Hepatic stellate cell (primary cell): ENCODE measurements at regions not wholly inside any gene's neighbourhood (a gene's known extent, or its start where the extent isn't known, plus 50 kb on each side); places are given as distances from the start of the nearest gene placed in this dataset.
A peak's percentile ranks its signal among the peaks of the same experiment; 100 is the strongest.
"Not testable (repeated sequence)": the region's sequence is repeated elsewhere in the genome, so short reads cannot be mapped to it uniquely, and the experiment has no call there.

Source experiments
- DNase-seq: peaks from one replicate; pipeline ENCODE4 v3.0.0; 2011; ENCODE audit warnings: low spot score

- no peak for DNase-seq
These were observed 50.6 kb upstream of the SLC44A3 start for GRCh38 chr1:94769551-94769950.

- no peak for DNase-seq
These were observed 52.1 kb upstream of the SLC44A3 start for GRCh38 chr1:94768036-94768435.

DNA sequence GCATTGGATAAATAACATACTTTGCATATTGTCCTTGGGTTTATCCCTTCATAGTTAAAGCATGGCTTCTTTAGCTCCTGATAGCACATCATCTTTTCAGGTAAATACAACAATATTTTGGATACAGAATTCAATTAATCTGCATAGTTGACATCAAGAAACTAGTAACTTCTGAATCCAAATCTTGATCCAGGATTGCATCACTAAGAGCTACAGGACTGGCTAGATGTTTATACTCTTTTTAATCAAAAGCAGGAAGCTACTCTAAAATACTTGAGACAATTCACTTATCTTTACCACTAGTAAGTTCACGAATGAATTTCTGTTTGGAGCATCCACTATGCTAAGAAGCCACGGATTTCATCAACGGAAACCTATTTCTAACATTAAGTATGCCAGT, 54.2 kb upstream of the SLC44A3 start:
- DNase-seq: no peak

DNA sequence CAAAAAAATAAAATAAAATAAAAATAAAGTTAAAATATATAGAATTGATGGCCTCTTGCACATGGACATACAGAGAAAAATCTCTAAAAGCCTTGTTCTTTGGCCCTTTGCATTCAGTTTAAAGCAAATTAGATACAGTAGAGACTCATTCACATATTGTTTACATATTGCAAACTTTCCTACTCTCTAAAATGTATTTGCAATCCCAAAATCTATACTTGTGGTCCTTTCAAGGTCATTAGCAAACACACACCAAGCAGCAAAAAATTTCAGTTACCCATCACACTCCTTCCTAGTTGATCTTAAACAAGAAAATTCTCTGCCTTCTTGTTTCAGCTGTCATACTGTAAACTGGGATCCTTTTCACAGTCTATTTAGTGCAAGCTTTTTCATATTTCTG, 61.0 kb upstream of the SLC44A3 start:
- DNase-seq: no peak

GRCh38 chr1:94757931-94758330, 62.2 kb upstream of the SLC44A3 start:
- DNase-seq: peak; percentile 70

DNA sequence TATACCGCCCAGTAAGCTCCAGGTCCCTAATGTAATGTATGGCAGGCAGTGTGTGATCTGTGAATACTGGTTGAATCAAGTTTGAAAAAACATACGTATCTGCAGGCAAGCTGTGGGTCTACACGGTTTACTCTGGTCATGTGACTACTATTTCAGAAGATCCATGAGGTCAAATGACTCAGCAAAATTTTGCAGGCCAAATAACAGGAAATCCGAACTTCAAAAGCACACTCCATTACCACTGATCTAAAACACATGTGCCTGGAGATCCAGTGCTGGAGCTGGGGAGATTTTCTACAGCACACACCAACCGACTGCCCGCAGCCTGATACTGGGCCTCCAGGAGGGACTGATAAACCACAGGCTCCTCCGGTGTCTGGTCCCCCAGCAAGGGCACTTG, 64.5 kb upstream of the SLC44A3 start:
- peak; percentile 44 for DNase-seq

DNA sequence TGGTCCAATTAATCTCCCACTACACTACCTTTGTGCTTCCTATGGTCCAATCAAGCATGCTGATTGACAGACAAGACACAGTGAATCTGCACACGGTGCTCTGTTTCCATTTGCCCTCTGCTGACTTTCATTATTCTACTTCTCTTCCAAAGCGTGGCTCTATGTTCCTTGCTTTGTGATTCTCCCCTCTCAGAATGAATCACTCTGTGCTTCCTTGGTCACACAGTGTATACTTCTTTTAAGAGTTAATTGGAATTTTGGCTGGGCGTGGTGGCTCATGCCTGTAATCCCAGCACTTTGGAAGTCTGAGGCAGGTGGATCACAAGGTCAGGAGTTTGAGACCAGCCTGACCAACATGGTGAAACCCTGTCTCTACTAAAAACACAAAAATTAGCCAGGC, 65.1 kb upstream of the SLC44A3 start:
- DNase-seq: not testable (repeated sequence)

DNA sequence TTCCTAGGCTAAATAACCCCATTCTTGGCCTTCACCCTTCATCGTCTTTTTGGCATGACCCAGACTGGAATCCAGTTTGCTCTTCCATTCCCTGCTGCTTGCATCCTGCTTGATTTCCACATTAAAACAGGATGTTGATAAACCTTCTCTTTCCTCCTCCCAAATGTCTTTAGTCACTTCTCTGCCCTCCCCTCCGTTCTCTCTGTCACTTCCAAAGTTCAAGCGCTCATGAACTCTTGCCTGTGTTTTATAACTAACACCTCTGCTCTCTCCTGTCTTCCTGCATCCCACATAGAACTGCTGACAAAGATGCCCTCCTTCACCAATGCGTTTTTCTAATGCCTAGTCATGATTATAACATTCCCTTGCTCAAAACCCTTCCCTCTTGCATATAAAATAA, 65.6 kb upstream of the SLC44A3 start:
- no peak for DNase-seq

DNA sequence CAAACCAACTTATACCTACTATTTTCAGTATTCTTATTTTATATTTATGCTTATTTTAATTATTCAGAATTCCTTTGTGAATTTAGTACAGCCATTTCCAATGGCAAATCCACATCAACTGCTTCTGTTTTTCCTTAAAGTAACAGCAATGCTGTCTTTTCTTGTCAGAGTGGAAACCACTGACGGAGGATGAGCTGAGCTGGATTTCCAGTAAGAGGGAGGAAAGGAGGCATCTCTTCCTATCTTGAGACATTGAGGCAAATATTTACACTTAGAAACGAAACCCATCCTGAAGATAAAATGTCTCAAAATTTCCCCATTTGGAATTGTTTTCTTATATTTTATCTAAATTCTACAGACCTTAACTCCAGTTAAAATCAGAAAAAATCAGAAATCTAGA, 66.1 kb upstream of the SLC44A3 start:
- DNase-seq: no peak

DNA sequence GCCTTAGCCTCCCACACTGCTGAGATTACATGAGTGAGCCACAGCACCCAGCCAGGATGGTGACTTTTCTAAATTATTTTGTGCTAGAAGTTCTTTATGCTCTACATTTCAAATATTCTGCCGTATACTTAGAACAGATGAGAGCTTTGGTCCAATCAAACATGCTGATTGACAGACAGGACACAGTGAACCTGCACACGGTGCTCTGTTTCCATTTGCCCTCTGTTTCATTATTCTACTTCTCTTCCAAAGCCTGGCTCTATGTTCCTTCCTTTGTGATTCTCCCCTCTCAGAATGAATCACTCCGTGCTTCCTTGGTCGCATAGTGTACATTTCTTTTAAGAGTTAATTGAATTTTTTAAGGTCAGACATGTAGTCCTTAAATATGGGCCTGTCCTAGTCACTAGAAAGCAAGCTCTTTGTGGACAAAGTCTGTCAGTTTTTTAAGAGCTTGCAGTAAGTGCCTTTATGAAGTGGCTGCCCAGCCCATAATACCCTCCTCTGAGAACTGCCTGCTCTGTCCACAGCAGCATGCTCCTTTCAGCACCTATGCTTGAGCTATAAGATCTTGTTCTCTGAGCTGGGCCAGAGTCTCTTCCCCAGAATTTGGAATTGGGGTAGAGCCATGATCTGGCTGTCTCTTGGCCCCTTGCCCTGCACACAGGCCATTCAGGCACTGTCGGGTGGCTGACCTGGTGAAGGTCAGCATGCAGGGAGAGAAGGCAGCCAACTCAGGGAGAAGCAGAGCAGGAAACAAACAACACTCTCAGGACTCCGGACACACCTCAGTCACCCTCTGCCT, 66.8 kb upstream of the SLC44A3 start:
- no peak for DNase-seq

- DNase-seq: not testable (repeated sequence)
These were observed 68.7 kb upstream of the SLC44A3 start for GRCh38 chr1:94751483-94751882.

- DNase-seq: no peak
These were observed 73.3 kb upstream of the SLC44A3 start for GRCh38 chr1:94746635-94747525.

GRCh38 chr1:94745742-94746141, 74.4 kb upstream of the SLC44A3 start:
- no peak for DNase-seq

GRCh38 chr1:94743862-94744261, 76.3 kb upstream of the SLC44A3 start:
- no peak for DNase-seq

DNA sequence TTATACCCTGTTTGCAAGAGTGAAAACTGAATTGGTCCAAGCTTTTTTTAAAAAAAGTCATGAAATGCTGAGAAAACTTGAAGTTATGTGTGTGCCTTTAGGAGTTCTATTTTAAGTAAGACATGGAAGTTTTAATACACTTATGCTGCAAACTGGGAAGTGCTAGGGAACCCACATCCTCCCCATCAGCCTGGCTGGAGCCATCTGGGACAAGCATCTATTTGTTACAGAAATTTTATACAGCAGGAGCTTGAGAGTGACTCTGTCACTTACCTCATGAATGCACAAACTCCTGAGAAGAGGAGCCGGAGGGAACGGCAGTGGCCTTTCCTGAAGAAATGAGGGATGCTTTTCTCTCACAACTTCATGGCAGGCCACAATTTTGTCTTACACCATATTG, 78.2 kb upstream of the SLC44A3 start:
- no peak for DNase-seq

- DNase-seq: no peak
These were observed 78.6 kb upstream of the SLC44A3 start for GRCh38 chr1:94741510-94741909.

DNA sequence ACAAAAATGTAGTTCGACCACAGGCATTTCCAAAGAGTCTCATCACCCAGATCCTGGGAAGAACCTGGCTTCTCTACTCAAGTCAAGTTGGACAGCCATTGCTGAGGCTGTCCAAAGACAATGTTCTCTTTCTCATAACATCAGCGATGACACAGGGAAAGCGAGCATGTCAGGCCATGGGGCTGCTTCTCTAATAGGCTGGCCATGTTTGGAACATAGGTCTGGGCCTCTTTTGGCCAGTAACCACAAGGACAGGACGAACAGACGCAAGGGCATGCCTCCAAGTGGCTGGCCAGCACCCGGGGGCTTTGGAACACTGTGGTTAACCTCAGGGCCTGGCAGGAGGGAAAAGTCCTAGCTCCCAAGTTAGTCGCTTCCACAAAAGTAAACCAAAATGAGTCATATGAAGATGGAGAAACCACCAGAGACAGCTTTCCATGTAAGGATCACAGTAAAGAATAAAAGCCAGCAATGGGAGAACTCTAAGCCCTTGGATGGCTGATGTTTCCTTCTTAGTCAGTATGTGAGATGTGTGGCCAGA, 80.6 kb upstream of the SLC44A3 start:
- DNase-seq: peak; percentile 62

- no peak for DNase-seq
These were observed 81.8 kb upstream of the SLC44A3 start for GRCh38 chr1:94738371-94738770.

GRCh38 chr1:94737124-94737998, 82.8 kb upstream of the SLC44A3 start:
- DNase-seq: no peak

- DNase-seq: no peak
These were observed 83.6 kb upstream of the SLC44A3 start for GRCh38 chr1:94736549-94736948.

DNA sequence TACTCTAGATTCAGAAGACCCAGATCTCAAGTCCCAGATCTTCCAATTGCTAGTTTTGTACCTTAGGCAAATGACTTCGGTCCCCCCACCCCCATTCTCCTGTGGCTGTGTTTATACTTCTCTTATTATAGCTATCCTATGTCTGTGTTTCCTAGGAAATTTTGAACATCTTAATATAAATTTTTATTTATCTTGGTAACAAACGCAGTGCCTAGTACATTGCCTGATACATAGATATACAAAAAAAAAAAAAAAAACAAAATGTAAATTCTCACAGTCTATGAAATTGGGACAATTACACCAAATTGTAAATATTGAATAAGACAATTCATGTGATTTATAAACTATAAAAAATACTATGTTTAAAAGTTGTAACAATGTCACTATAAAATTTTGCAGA, 84.1 kb upstream of the SLC44A3 start:
- DNase-seq: no peak
